ENCODE measurements at regions not wholly inside any gene's neighbourhood (a gene's known extent, or its start where the extent isn't known, plus 50 kb on each side); places are given as distances from the start of the nearest gene placed in this dataset.
"Not testable (repeated sequence)": the region's sequence is repeated elsewhere in the genome, so short reads cannot be mapped to it uniquely, and the experiment has no call there.

- no peak for ATAC-seq
- intact Hi-C loops (cut with DNase I), result no loop called here
These were observed 67.0 kb upstream of the RMP24 start for GRCh38 chr18:35905436-35905835.

DNA sequence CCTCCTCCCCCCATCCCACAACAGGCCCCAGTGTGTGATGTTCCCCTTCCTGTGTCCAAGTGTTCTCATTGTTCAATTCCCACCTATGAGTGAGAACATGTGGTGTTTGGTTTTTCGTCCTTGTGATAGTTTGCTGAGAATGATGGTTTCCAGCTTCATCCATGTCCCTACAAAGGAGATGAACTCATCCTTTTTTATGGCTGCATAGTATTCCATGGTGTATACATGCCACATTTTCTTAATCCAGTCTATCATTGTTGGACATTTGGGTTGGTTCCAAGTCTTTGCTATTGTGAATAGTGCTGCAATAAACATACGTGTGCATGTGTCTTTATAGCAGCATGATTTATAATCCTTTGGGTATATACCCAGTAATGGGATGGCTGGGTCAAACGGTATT, 66.2 kb upstream of the RMP24 start:
- 33% methylated on average over 1 of the region's 3 CpGs for WGBS (ENCODE audit: insufficient coverage, low coverage, low lambda C conversion rate, missing lambda C conversion rate)
- H3K27me3 ChIP-seq; intact Hi-C loops (cut with DNase I); H3K4me1 ChIP-seq; H3K4me3 ChIP-seq; H3K27ac ChIP-seq; H3K36me3 ChIP-seq; H3K9me3 ChIP-seq; DNase-seq; ATAC-seq: not testable (repeated sequence)

More at GRCh38 chr18:35905436-35905835, 67.0 kb upstream of the RMP24 start:
- Histone ChIP-seq H3K4me3 (no peak overlapping the region), H3K27me3 (no peaks in the 10 kb centered on the region), H3K27ac (no peak overlapping the region), H3K4me1 (no peaks in the 10 kb centered on the region), H3K36me3 (no peaks in the 10 kb centered on the region), H3K9me3 (no peaks in the 10 kb centered on the region)
- no peak for TF ChIP-seq CTCF (IDR thresholded peaks at IDR 0.05)
- no peak for TF ChIP-seq POLR2A (IDR thresholded peaks at IDR 0.05)
- no peak for DNase-seq
- WGBS (ENCODE audit: insufficient coverage, low coverage, low lambda C conversion rate, missing lambda C conversion rate), result 86% methylated on average over 10 of the region's 10 CpGs

DNA sequence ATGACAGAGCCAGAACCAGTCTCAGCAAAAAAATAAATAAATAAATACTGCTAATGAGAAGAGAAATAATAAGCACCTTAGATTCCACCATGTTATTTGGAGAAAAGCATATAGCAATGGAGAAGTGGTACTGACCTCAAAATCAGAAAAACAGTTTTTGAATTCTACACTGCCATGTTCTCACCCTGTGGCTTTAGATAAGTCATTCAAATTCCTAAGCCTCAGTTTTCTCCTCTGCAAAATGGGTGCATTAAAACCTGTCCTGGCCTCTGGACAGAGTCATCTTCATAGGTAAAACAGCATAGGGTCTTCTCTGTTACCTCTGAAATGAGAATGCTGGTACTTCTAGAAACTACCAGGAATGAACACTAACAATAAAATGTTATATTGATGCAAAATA, 62.2 kb upstream of the RMP24 start:
- Histone ChIP-seq H3K9me3 (no peaks in the 10 kb centered on the region), H3K27ac (no peak overlapping the region), H3K36me3 (no peaks in the 10 kb centered on the region), H3K27me3 (no peaks in the 10 kb centered on the region), H3K4me1 (no peaks in the 10 kb centered on the region), H3K4me3 (no peak overlapping the region)
- intact Hi-C loops (cut with DNase I), result no loop called here
- ATAC-seq (no peak), DNase-seq (no peak)
- no peak for TF ChIP-seq CTCF (IDR thresholded peaks at IDR 0.05)
- TF ChIP-seq POLR2A (IDR thresholded peaks at IDR 0.05), result no peak

DNA sequence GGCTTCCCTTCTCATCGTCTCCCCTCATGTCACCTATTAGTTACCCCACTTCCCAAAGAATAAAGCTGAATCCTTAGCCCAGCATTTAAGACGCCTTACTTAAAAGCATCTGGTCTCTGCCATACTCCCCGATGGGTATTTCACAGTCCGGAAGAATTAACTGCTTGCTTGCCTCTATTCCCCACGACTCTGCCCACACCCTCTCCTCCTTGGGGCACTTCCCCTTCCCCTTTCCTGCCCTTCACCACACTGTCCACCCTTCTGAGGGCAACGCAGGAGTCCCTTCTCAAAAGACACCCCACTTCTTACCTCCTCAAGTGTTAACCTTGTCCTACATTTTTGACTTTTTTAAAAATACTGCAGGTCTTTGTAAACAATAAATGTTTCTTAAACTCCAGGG, 60.1 kb upstream of the RMP24 start:
- Histone ChIP-seq H3K36me3 (no peaks in the 10 kb centered on the region), H3K9me3 (no peaks in the 10 kb centered on the region), H3K4me3 (no peak overlapping the region), H3K27me3 (no peaks in the 10 kb centered on the region), H3K27ac (no peak overlapping the region), H3K4me1 (no peaks in the 10 kb centered on the region)
- intact Hi-C loops (cut with DNase I), result no loop called here
- whole genome bisulfite sequencing (ENCODE audit: insufficient coverage, low coverage, low lambda C conversion rate, missing lambda C conversion rate), result 21% methylated on average over 6 of the region's 6 CpGs
- TF ChIP-seq CTCF (IDR thresholded peaks at IDR 0.05) (no peak), POLR2A (IDR thresholded peaks at IDR 0.05) (no peak)
- DNase-seq (no peak), ATAC-seq (no peak)

DNA sequence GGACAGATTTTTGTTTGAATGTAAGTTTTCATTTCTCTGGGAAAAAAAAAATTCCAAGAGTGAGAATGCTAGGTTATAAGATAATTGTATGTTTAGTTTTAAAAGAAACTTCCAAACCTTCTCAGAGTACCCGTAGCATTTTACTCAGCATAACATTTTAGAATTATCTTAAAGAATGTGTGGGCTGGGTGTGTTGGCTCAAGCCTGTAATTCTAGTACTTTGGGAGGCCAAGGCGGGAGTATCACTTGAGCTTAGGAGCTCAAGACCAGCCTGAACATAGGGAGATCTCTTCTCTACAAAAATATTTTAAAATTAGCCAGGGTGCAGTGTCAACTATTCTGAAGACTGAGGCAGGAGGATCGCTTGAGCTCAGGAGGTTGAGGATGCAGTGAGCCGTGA, 57.4 kb upstream of the RMP24 start:
- TF ChIP-seq POLR2A (IDR thresholded peaks at IDR 0.05) (no peak), CTCF (IDR thresholded peaks at IDR 0.05) (no peak)
- 79% methylated on average over 4 of the region's 4 CpGs for WGBS (ENCODE audit: insufficient coverage, low coverage, low lambda C conversion rate, missing lambda C conversion rate)
- intact Hi-C loops (cut with DNase I), result no loop called here
- no peaks in the 10 kb centered on the region for H3K27me3 ChIP-seq
- ATAC-seq, result no peak
- H3K4me1 ChIP-seq, result no peaks in the 10 kb centered on the region
- no peak for DNase-seq
- H3K27ac ChIP-seq, result no peak overlapping the region
- no peaks in the 10 kb centered on the region for H3K9me3 ChIP-seq
- H3K4me3 ChIP-seq, result no peak overlapping the region
- H3K36me3 ChIP-seq, result no peaks in the 10 kb centered on the region
